ENCODE measurements at regions not wholly inside any gene's neighbourhood (a gene's known extent, or its start where the extent isn't known, plus 50 kb on each side); places are given as distances from the start of the nearest gene placed in this dataset.

DNA sequence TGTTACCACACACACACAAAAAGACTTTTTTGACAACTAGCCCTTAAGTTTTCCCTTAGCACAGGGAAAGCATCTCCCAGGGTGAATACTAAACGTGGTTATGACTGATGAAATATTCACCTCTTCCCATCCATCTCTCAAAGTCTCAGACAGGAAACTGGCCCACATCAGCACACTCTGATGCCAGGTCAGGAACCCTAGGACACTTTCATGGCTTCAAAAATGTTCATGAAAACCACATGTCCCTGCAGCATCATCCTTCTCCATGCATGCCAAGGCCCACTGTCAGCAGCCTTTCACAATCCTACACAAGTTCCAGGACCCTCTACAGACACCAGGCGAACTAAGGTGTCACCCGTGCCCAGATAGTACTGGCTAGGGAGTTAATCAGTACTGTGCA, 68.7 kb downstream of the DNTTIP2 start:
- H3K27ac ChIP-seq, result no peak overlapping the region
- no peak overlapping the region for H3K4me3 ChIP-seq
- TF ChIP-seq, protein P1, sequence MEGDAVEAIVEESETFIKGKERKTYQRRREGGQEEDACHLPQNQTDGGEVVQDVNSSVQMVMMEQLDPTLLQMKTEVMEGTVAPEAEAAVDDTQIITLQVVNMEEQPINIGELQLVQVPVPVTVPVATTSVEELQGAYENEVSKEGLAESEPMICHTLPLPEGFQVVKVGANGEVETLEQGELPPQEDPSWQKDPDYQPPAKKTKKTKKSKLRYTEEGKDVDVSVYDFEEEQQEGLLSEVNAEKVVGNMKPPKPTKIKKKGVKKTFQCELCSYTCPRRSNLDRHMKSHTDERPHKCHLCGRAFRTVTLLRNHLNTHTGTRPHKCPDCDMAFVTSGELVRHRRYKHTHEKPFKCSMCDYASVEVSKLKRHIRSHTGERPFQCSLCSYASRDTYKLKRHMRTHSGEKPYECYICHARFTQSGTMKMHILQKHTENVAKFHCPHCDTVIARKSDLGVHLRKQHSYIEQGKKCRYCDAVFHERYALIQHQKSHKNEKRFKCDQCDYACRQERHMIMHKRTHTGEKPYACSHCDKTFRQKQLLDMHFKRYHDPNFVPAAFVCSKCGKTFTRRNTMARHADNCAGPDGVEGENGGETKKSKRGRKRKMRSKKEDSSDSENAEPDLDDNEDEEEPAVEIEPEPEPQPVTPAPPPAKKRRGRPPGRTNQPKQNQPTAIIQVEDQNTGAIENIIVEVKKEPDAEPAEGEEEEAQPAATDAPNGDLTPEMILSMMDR (IDR thresholded peaks at IDR 0.05), result no peak
- H3K27me3 ChIP-seq, result no peaks in the 10 kb centered on the region
- peaks cover 0 to 11% of the 10 kb centered on the region in 2 donors for H3K9me3 ChIP-seq
- no peaks in the 10 kb centered on the region for H3K36me3 ChIP-seq
- peaks cover 0 to 16% of the 10 kb centered on the region in 2 donors for H3K4me1 ChIP-seq
- no peak for DNase-seq (ENCODE audit: low spot score)

DNA sequence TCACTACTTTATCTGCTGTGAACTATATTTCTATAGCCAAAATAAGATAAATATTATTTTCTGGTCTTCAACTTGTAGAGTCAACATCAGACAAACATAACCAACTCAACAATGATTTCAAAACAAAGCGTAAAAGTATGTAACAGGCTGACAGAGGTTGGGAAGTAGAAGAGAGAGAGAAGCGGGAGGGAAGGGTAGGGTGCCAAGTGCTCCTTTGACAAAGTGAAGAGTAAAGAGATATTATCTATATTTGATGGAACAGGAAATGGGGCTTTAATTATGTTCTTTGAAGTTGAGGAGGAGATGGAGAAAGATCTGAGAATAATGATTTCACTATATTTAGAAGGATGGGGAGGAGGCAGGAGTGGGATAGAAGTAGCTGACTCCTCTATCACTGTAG, 70.1 kb downstream of the DNTTIP2 start:
- TF ChIP-seq, protein P1 (IDR thresholded peaks at IDR 0.05), result no peak
- Histone ChIP-seq H3K4me3 (no peak overlapping the region), H3K27me3 (no peaks in the 10 kb centered on the region), H3K27ac (no peak overlapping the region), H3K36me3 (no peaks in the 10 kb centered on the region), H3K4me1 (peaks cover 0 to 25% of the 10 kb centered on the region in 2 donors), H3K9me3 (peaks cover 0 to 11% of the 10 kb centered on the region in 2 donors)
- DNase-seq (ENCODE audit: low spot score), result no peak

- no peak overlapping the region for H3K27ac ChIP-seq
Observed at GRCh38 chr1:93807311-93807930, 71.6 kb downstream of the DNTTIP2 start.

DNA sequence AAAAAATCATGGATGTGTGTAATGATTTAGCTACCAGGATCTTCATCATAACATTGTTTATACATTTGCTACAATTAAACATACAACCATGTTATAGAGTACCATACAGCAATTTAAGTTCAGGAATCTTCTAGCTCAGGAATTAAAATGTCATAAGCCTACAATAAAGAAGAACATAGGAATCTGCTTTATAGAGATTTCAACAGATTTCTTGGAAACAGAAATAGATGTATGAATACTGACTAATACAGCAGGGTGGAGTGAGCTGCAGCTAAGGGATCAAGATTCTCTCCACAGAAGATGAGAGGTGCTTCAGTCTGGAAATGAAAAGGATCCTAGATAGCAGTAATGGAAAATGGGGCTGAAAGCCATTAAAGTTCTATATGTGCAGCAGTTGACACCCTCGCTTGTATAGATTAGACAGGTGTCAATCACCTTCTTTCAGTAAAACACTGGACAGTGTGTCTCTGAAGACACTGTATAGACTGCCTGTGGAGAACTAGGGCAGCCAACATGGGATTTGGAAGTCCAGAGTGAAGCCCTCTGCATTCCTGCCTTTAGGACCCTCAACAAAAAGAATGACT, 73.9 kb downstream of the DNTTIP2 start:
- H3K27me3 ChIP-seq, result no peaks in the 10 kb centered on the region
- no peak overlapping the region for H3K4me3 ChIP-seq
- H3K4me1 ChIP-seq, result peaks cover 0 to 16% of the 10 kb centered on the region in 2 donors
- H3K9me3 ChIP-seq, result peaks cover 0 to 11% of the 10 kb centered on the region in 2 donors
- TF ChIP-seq, protein P1 (IDR thresholded peaks at IDR 0.05), result no peak
- H3K27ac ChIP-seq, result peak overlapping the region; percentile 43 to 61
- no peaks in the 10 kb centered on the region for H3K36me3 ChIP-seq
- DNase-seq (ENCODE audit: low spot score), result no peak

More at GRCh38 chr1:93807311-93807930, 71.6 kb downstream of the DNTTIP2 start:
- H3K36me3 ChIP-seq, result no peaks in the 10 kb centered on the region
- DNase-seq (ENCODE audit: low spot score), result no peak
- TF ChIP-seq, protein P1 (IDR thresholded peaks at IDR 0.05), result no peak
- peaks cover 0 to 28% of the 10 kb centered on the region in 2 donors for H3K4me1 ChIP-seq
- no peak overlapping the region for H3K4me3 ChIP-seq
- no peaks in the 10 kb centered on the region for H3K27me3 ChIP-seq
- peaks cover 0 to 11% of the 10 kb centered on the region in 2 donors for H3K9me3 ChIP-seq

DNA sequence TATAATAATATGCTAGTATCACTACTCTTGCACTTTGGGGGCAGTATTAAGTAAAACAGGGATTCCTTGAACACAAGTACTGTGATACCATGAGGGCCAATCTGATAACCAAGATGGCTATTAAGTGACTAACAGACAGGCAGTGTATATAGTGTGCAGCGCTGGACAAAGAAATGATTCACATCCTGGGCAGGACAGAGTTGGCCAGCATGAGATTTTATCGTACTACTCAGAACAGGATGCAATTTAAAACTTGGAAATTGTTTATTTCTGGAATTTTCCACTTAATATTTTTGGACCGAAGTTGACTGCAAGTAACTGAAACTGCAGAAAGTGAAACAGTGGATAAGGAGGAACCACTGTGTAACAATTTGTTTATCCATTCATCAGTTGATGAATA, 74.6 kb downstream of the DNTTIP2 start:
- no peaks in the 10 kb centered on the region for H3K36me3 ChIP-seq
- no peak overlapping the region for H3K4me3 ChIP-seq
- H3K4me1 ChIP-seq, result peaks cover 0 to 16% of the 10 kb centered on the region in 2 donors
- peaks cover 0 to 11% of the 10 kb centered on the region in 2 donors for H3K9me3 ChIP-seq
- H3K27me3 ChIP-seq, result no peaks in the 10 kb centered on the region
- peak overlapping the region; percentile 43 to 61 for H3K27ac ChIP-seq
- no peak for DNase-seq (ENCODE audit: low spot score)
- TF ChIP-seq, protein P1 (IDR thresholded peaks at IDR 0.05), result no peak
